ENCODE measurements at regions not wholly inside any gene's neighbourhood (a gene's known extent, or its start where the extent isn't known, plus 50 kb on each side); places are given as distances from the start of the nearest gene placed in this dataset.

DNA sequence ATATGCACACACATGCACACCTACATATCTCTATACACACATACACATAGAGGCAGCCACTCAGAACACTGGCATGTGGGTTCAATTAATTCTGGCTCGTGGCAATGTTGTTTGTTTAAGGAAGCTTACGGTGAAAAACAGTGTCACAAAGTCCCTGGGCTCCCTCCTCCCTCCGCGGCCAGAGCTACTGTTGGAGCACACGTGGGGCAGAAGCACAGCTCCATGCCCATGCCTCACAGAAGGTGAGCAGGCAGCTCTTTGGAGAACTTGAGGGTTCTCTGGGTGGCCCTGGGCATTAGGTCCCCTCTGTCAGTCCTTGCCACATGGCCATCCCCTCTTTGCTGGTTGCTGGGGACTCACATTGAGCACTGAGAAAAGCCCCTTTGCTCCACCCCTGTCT, 107.5 kb downstream of the GADD45G start:
- no peaks in the 10 kb centered on the region for H3K9me2 ChIP-seq (ENCODE audit: insufficient read depth, low read length)
- TF ChIP-seq TAF1 (IDR thresholded peaks at IDR 0.05; ENCODE audit: low read depth) (no peak), RAD21 (conservative IDR thresholded peaks at IDR 0.05) (no peak), MXI1 (conservative IDR thresholded peaks at IDR 0.05; ENCODE audit: poor library complexity, severe bottlenecking) (no peak), POLR2AphosphoS5 (IDR thresholded peaks at IDR 0.05) (no peak), EZH2 (IDR thresholded peaks at IDR 0.05; ENCODE audit: borderline replicate concordance, insufficient read depth, low read length, poor library complexity, severe bottlenecking) (no peak), EP300 (conservative IDR thresholded peaks at IDR 0.05; ENCODE audit: poor library complexity, severe bottlenecking) (no peak), SMC3 (conservative IDR thresholded peaks at IDR 0.05; ENCODE audit: poor library complexity) (no peak)
- TF ChIP-seq, protein P1, sequence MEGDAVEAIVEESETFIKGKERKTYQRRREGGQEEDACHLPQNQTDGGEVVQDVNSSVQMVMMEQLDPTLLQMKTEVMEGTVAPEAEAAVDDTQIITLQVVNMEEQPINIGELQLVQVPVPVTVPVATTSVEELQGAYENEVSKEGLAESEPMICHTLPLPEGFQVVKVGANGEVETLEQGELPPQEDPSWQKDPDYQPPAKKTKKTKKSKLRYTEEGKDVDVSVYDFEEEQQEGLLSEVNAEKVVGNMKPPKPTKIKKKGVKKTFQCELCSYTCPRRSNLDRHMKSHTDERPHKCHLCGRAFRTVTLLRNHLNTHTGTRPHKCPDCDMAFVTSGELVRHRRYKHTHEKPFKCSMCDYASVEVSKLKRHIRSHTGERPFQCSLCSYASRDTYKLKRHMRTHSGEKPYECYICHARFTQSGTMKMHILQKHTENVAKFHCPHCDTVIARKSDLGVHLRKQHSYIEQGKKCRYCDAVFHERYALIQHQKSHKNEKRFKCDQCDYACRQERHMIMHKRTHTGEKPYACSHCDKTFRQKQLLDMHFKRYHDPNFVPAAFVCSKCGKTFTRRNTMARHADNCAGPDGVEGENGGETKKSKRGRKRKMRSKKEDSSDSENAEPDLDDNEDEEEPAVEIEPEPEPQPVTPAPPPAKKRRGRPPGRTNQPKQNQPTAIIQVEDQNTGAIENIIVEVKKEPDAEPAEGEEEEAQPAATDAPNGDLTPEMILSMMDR (IDR thresholded peaks at IDR 0.05; ENCODE audit: poor library complexity, severe bottlenecking), result no peak
- TF ChIP-seq, protein P2, sequence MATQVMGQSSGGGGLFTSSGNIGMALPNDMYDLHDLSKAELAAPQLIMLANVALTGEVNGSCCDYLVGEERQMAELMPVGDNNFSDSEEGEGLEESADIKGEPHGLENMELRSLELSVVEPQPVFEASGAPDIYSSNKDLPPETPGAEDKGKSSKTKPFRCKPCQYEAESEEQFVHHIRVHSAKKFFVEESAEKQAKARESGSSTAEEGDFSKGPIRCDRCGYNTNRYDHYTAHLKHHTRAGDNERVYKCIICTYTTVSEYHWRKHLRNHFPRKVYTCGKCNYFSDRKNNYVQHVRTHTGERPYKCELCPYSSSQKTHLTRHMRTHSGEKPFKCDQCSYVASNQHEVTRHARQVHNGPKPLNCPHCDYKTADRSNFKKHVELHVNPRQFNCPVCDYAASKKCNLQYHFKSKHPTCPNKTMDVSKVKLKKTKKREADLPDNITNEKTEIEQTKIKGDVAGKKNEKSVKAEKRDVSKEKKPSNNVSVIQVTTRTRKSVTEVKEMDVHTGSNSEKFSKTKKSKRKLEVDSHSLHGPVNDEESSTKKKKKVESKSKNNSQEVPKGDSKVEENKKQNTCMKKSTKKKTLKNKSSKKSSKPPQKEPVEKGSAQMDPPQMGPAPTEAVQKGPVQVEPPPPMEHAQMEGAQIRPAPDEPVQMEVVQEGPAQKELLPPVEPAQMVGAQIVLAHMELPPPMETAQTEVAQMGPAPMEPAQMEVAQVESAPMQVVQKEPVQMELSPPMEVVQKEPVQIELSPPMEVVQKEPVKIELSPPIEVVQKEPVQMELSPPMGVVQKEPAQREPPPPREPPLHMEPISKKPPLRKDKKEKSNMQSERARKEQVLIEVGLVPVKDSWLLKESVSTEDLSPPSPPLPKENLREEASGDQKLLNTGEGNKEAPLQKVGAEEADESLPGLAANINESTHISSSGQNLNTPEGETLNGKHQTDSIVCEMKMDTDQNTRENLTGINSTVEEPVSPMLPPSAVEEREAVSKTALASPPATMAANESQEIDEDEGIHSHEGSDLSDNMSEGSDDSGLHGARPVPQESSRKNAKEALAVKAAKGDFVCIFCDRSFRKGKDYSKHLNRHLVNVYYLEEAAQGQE (IDR thresholded peaks at IDR 0.05; ENCODE audit: borderline replicate concordance), result no peak
- H3K4me2 ChIP-seq (ENCODE audit: low read length), result no peak overlapping the region
- H3K36me3 ChIP-seq (ENCODE audit: insufficient read depth, low read length), result no peaks in the 10 kb centered on the region
- H3K9ac ChIP-seq (ENCODE audit: low read length), result no peak overlapping the region
- H3K4me3 ChIP-seq (ENCODE audit: low read length), result no peak overlapping the region
- H3K79me2 ChIP-seq (replicated peaks; ENCODE audit: insufficient read depth, low read length), result no peaks in the 10 kb centered on the region
- no peak overlapping the region for H2AFZ ChIP-seq (ENCODE audit: low read depth, low read length)
- H3F3A ChIP-seq (ENCODE audit: insufficient read depth, low read length, poor library complexity, severe bottlenecking), result no peaks in the 10 kb centered on the region
- no peaks in the 10 kb centered on the region for H4K20me1 ChIP-seq (ENCODE audit: insufficient read depth)
- H3K27ac ChIP-seq (ENCODE audit: low read length), result no peak overlapping the region
- no peaks in the 10 kb centered on the region for H3K27me3 ChIP-seq (ENCODE audit: insufficient read depth, low read depth, low read length)
- H3K9me3 ChIP-seq (ENCODE audit: low read length), result no peaks in the 10 kb centered on the region

DNA sequence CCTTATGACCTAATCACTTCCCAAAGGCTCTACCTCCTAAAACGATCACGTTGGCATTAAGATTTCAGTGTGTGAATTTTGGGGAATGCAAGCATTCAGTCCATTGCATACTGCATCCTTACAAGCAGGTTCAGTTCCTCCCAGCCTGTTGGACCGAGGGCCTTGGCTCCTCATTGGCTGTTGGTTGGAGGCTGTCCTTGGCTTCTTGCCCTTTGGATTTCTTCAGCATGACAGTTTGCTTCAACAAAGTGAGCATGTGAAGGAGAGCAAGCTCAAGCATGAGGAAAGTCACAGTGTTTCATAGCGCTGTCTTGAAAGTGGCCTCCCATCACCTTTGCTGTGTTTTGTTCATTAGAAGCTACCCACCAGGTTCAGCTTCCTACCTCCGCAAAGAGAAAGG, 109.5 kb downstream of the GADD45G start:
- Histone ChIP-seq H3K4me3 (ENCODE audit: low read length) (no peak overlapping the region), H4K20me1 (ENCODE audit: insufficient read depth) (no peaks in the 10 kb centered on the region), H2AFZ (ENCODE audit: low read depth, low read length) (no peak overlapping the region), H3K27ac (ENCODE audit: low read length) (no peak overlapping the region), H3K9ac (ENCODE audit: low read length) (no peak overlapping the region), H3K79me2 (replicated peaks; ENCODE audit: insufficient read depth, low read length) (no peaks in the 10 kb centered on the region), H3K9me3 (ENCODE audit: low read length) (no peaks in the 10 kb centered on the region), H3K27me3 (ENCODE audit: insufficient read depth, low read depth, low read length) (no peaks in the 10 kb centered on the region), H3K36me3 (ENCODE audit: insufficient read depth, low read length) (no peaks in the 10 kb centered on the region), H3K4me2 (ENCODE audit: low read length) (no peak overlapping the region), H3F3A (ENCODE audit: insufficient read depth, low read length, poor library complexity, severe bottlenecking) (no peaks in the 10 kb centered on the region), H3K9me2 (ENCODE audit: insufficient read depth, low read length) (no peaks in the 10 kb centered on the region)
- TF ChIP-seq, protein P2 (IDR thresholded peaks at IDR 0.05; ENCODE audit: borderline replicate concordance), result no peak
- TF ChIP-seq RAD21 (conservative IDR thresholded peaks at IDR 0.05) (no peak), POLR2AphosphoS5 (IDR thresholded peaks at IDR 0.05) (no peak), SMC3 (conservative IDR thresholded peaks at IDR 0.05; ENCODE audit: poor library complexity) (no peak), EZH2 (IDR thresholded peaks at IDR 0.05; ENCODE audit: borderline replicate concordance, insufficient read depth, low read length, poor library complexity, severe bottlenecking) (no peak), MXI1 (conservative IDR thresholded peaks at IDR 0.05; ENCODE audit: poor library complexity, severe bottlenecking) (no peak), EP300 (conservative IDR thresholded peaks at IDR 0.05; ENCODE audit: poor library complexity, severe bottlenecking) (no peak), TAF1 (IDR thresholded peaks at IDR 0.05; ENCODE audit: low read depth) (no peak)
- TF ChIP-seq, protein P1 (IDR thresholded peaks at IDR 0.05; ENCODE audit: poor library complexity, severe bottlenecking), result no peak
